IMR-90 (cell line): ENCODE measurements at regions not wholly inside any gene's neighbourhood (a gene's known extent, or its start where the extent isn't known, plus 50 kb on each side); places are given as distances from the start of the nearest gene placed in this dataset.

Experiments used
- ATAC-seq: fragments of 200-7000 bp; cut with Tn5 transposase; 2 replicates; pipeline ENCODE4 v1.9.1; 2020; ENCODE audit warnings: low read depth, mild to moderate bottlenecking, moderate library complexity
- BruUV-seq: library from RNA; stranded (reverse); fragments of 400-500 nt; replicated peaks from 2 replicates; lab custom pipeline; 2021; lab: Mats Ljungman, UMichigan
- CTCF ChIA-PET: fragments of 300-600 bp; formaldehyde crosslinking; extraction: SDS; loops from one replicate; lab custom pipeline; 2021; ENCODE audit warnings: antibody characterized with exemption; lab: Yijun Ruan, JAX
- POLR2A ChIA-PET: fragments of 300-600 bp; sonication (Branson Sonifier 250); formaldehyde crosslinking; loops from one replicate; lab custom pipeline; 2022; ENCODE audit warnings: antibody characterized with exemption; ENCODE audit not compliant: unreplicated experiment; lab: Charles Lee
- DNase-seq: peaks from one replicate; pipeline ENCODE4 v3.0.0; 2013
- H2AFZ ChIP-seq: replicated peaks from 2 replicates; pipeline ENCODE3; 2013; ENCODE audit warnings: low read length, mild to moderate bottlenecking; ENCODE audit not compliant: poor library complexity
- H2AK5ac ChIP-seq: 2 replicates; pipeline ENCODE4 v1.6.1; 2013; ENCODE audit warnings: low read depth, low read length, inconsistent platforms
- H2AK9ac ChIP-seq: replicated peaks from 2 replicates; pipeline ENCODE3; 2013; ENCODE audit warnings: mild to moderate bottlenecking, low read depth, low read length, moderate library complexity; ENCODE audit not compliant: poor library complexity
- H2BK120ac ChIP-seq: 2 replicates; pipeline ENCODE4 v1.6.1; 2013; ENCODE audit warnings: low read depth, low read length, inconsistent platforms
- H2BK15ac ChIP-seq: 3 replicates; pipeline ENCODE4 v1.6.1; 2013; ENCODE audit warnings: low read depth, low read length, inconsistent platforms
- H2BK20ac ChIP-seq: 2 replicates; pipeline ENCODE4 v1.6.1; 2013; ENCODE audit warnings: low read depth, mild to moderate bottlenecking, inconsistent platforms, low read length, moderate library complexity
- H2BK5ac ChIP-seq: 2 replicates; pipeline ENCODE4 v1.6.1; 2013; ENCODE audit warnings: mild to moderate bottlenecking, low read depth, low read length, inconsistent platforms; ENCODE audit not compliant: poor library complexity, severe bottlenecking
- H3K14ac ChIP-seq: replicated peaks from 2 replicates; pipeline ENCODE4 v1.6.1; 2013; ENCODE audit warnings: low read depth, low read length, inconsistent platforms
- H3K18ac ChIP-seq: 2 replicates; pipeline ENCODE4 v1.6.1; 2013; ENCODE audit warnings: low read depth, low read length, control low read depth
- H3K23ac ChIP-seq: 2 replicates; pipeline ENCODE4 v1.6.1; 2013; ENCODE audit warnings: low read depth, low read length, inconsistent platforms
- H3K27ac ChIP-seq: 2 replicates; pipeline ENCODE4 v1.5.1; 2013; ENCODE audit warnings: mild to moderate bottlenecking, control low read depth, low read length; ENCODE audit not compliant: insufficient read depth
- H3K27me3 ChIP-seq: 2 replicates; pipeline ENCODE4 v1.6.1; 2013; ENCODE audit warnings: low read length; ENCODE audit not compliant: control insufficient read depth, insufficient read depth
- H3K36me3 ChIP-seq: 2 replicates; pipeline ENCODE4 v1.6.1; 2013; ENCODE audit warnings: low read length, mixed read lengths; ENCODE audit not compliant: control insufficient read depth, insufficient read depth
- H3K4ac ChIP-seq: 2 replicates; pipeline ENCODE4 v1.6.1; 2013; ENCODE audit warnings: low read depth, low read length, inconsistent platforms
- H3K4me1 ChIP-seq: 2 replicates; pipeline ENCODE4 v1.6.1; 2013; ENCODE audit warnings: low read length, mixed read lengths; ENCODE audit not compliant: control insufficient read depth, insufficient read depth
- H3K4me2 ChIP-seq: 2 replicates; pipeline ENCODE4 v1.6.1; 2013; ENCODE audit warnings: low read depth, mild to moderate bottlenecking, control low read depth, low read length, moderate library complexity
- H3K4me3 ChIP-seq: 2 replicates; pipeline ENCODE4 v1.5.1; 2013; ENCODE audit warnings: low read depth, mild to moderate bottlenecking, control low read depth, low read length, moderate library complexity; ENCODE audit not compliant: insufficient read depth
- H3K56ac ChIP-seq: 2 replicates; pipeline ENCODE4 v1.6.1; 2013; ENCODE audit warnings: low read length, inconsistent platforms; ENCODE audit not compliant: insufficient read depth; ENCODE audit errors: extremely low read depth
- H3K79me1 ChIP-seq, 2 experiments: 2 replicates each; pipeline ENCODE4 v1.6.1; 2013; ENCODE audit warnings: low read length in 2 of 2, inconsistent platforms in 1 of 2, low read depth in 1 of 2
- H3K9ac ChIP-seq: 2 replicates; pipeline ENCODE4 v1.6.1; 2013; ENCODE audit warnings: low read depth, low read length, control low read depth
- H3K9me1 ChIP-seq: 2 replicates; pipeline ENCODE4 v1.6.1; 2013; ENCODE audit warnings: low read length, inconsistent platforms; ENCODE audit not compliant: insufficient read depth
- H3K9me3 ChIP-seq: 2 replicates; pipeline ENCODE4 v1.6.1; 2013; ENCODE audit warnings: low read length; ENCODE audit not compliant: control insufficient read depth, insufficient read depth
- H4K20me1 ChIP-seq: 2 replicates; pipeline ENCODE4 v1.6.1; 2013; ENCODE audit warnings: low read length, inconsistent platforms; ENCODE audit not compliant: insufficient read depth
- H4K5ac ChIP-seq: 2 replicates; pipeline ENCODE4 v1.6.1; 2013; ENCODE audit warnings: mild to moderate bottlenecking, low read depth, low read length, control low read depth
- H4K8ac ChIP-seq, 2 experiments: 2 replicates each; pipeline ENCODE4 v1.6.1; 2013; ENCODE audit warnings: low read depth in 2 of 2, low read length in 2 of 2, control low read depth in 1 of 2, inconsistent platforms in 1 of 2
- H4K91ac ChIP-seq: 2 replicates; pipeline ENCODE4 v1.6.1; 2013; ENCODE audit warnings: low read depth, low read length, inconsistent platforms; ENCODE audit not compliant: insufficient read depth
- BHLHE40 ChIP-seq: fragments of 150-350 bp; IDR thresholded peaks from 2 replicates; pipeline ENCODE4 v1.6.1; 2016; ENCODE audit warnings: mild to moderate bottlenecking, low read depth, low read length
- CEBPB ChIP-seq: IDR thresholded peaks from 2 replicates; pipeline ENCODE4 v1.6.1; 2012; ENCODE audit warnings: low read depth, low read length, improper control_type of control experiment
- CHD1 ChIP-seq: IDR thresholded peaks from 2 replicates; pipeline ENCODE4 v1.6.1; 2012; ENCODE audit warnings: low read depth, low read length, improper control_type of control experiment
- FOS ChIP-seq: fragments of 150-350 bp; IDR thresholded peaks from 2 replicates; pipeline ENCODE4 v1.6.1; 2016; ENCODE audit warnings: low read depth, low read length
- MAFK ChIP-seq: IDR thresholded peaks from 2 replicates; pipeline ENCODE4 v1.6.1; 2012; ENCODE audit warnings: low read depth, low read length, improper control_type of control experiment
- MAZ ChIP-seq: IDR thresholded peaks from 2 replicates; pipeline ENCODE4 v1.6.1; 2012; ENCODE audit warnings: low read depth, mild to moderate bottlenecking, low read length, improper control_type of control experiment, moderate library complexity, borderline replicate concordance
- MXI1 ChIP-seq: IDR thresholded peaks from 2 replicates; pipeline ENCODE4 v1.6.1; 2012; ENCODE audit warnings: low read depth, mild to moderate bottlenecking, low read length, moderate library complexity, borderline replicate concordance
- NFE2L2 ChIP-seq: fragments of 150-350 bp; IDR thresholded peaks from 2 replicates; pipeline ENCODE4 v1.6.1; 2016; ENCODE audit warnings: low read depth, mild to moderate bottlenecking, low read length
- POLR2A ChIP-seq: IDR thresholded peaks from 2 replicates; pipeline ENCODE4 v1.6.1; 2012; ENCODE audit warnings: mild to moderate bottlenecking, low read depth, low read length
- RAD21 ChIP-seq: IDR thresholded peaks from 2 replicates; pipeline ENCODE4 v1.6.1; 2012; ENCODE audit warnings: low read length, improper control_type of control experiment
- RCOR1 ChIP-seq: IDR thresholded peaks from 2 replicates; pipeline ENCODE4 v1.6.1; 2012; ENCODE audit warnings: mild to moderate bottlenecking, low read length, improper control_type of control experiment; ENCODE audit not compliant: insufficient replicate concordance
- RFX5 ChIP-seq: IDR thresholded peaks from 2 replicates; pipeline ENCODE4 v1.8.0; 2012; ENCODE audit warnings: low read depth, mild to moderate bottlenecking, low read length, moderate library complexity
- SMC3 ChIP-seq: fragments of 150-350 bp; IDR thresholded peaks from 2 replicates; pipeline ENCODE4 v1.6.1; 2016; ENCODE audit warnings: low read depth, mild to moderate bottlenecking, antibody characterized with exemption, low read length, moderate library complexity
- WGBS, 2 experiments: methylation state at CpG; one replicate each; pipeline versions ENCODE4 v1.1.5 to v1.1.7; 2013; ENCODE audit warnings: missing lambda C conversion rate in 2 of 2; ENCODE audit not compliant: insufficient read length in 1 of 2; ENCODE audit errors: extremely low coverage in 2 of 2; 5-methylcytosine and 5-hydroxymethylcytosine counted together
- dilution Hi-C: fragments of 300-500 bp; cut with HindIII; formaldehyde crosslinking; loops from one replicate; pipeline ENCODE4 v1.14.3; 2018; ENCODE audit warnings: low sequenced_read_pairs; ENCODE audit not compliant: unreplicated experiment
- in situ Hi-C: fragments of 300-500 bp; cut with MboI; formaldehyde crosslinking; loops from 3 replicates; pipeline ENCODE4 v1.14.3; 2019; ENCODE audit warnings: low sequenced_read_pairs, inconsistent platforms, mixed read lengths
- intact Hi-C: fragments of 100-400 bp; cut with micrococcal nuclease; formaldehyde crosslinking; loops from 2 replicates; pipeline ENCODE4 v1.10.0; 2022
- TF ChIP-seq, protein P1 (sequence below): fragments of 150-350 bp; IDR thresholded peaks from 2 replicates; pipeline ENCODE4 v1.6.1; 2016; ENCODE audit warnings: low read depth, mild to moderate bottlenecking, low read length, moderate library complexity, borderline replicate concordance
- TF ChIP-seq, protein P2 (sequence below): conservative IDR thresholded peaks from 2 replicates; pipeline ENCODE4 v1.5.1; 2012; ENCODE audit warnings: mild to moderate bottlenecking, low read depth, low read length, improper control_type of control experiment
- TF ChIP-seq, protein P3 (sequence below): fragments of 150-350 bp; IDR thresholded peaks from 2 replicates; pipeline ENCODE4 v1.6.1; 2017; ENCODE audit warnings: mild to moderate bottlenecking, antibody characterized with exemption, low read length, low read depth

DNA sequence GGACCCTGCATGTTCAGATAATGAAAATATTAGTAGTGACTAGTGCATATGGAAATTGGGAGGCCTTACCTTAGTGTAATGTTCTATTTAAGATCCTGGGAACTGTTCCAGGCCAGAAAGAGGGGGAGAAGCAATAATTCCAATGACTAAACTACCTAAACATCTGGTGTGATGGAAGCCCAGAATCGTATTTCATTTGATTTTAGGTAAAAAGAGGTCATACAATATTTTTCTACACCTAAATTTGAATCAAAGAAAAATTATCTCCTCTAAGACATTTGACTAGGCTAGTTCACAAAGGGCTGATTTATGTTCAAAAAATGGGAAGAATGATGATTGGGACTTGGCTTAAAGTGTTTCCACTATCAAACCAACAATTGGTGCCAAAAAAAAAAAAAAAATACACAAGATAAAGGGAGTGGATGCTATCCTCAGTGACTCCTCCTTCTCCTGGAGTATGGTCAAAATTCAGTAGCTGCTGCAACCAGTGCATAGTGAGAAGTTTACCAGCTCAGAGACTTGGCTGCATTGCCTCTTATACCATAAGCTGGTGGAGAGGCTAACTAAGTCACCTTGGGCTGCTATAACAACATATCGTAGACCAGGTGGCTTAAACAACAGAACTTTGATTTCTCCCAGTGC is 1038.3 kb upstream of the ACVR2A start:
- no peak overlapping the region for H2AFZ ChIP-seq
- no peaks in the 10 kb centered on the region for H3K4me1 ChIP-seq
- H3K27ac ChIP-seq = no peak overlapping the region
- no peak overlapping the region for H2BK20ac ChIP-seq
- dilution Hi-C loops = no loop called here
- BruUV-seq = no TSS peak
- no peaks in the 10 kb centered on the region; the same call in 1 of the 2 replicates for H3K9me3 ChIP-seq
- intact Hi-C loops = no loop called here
- no peak overlapping the region for H3K23ac ChIP-seq
- H3K18ac ChIP-seq = no peak overlapping the region
- ATAC-seq = no peak
- H4K91ac ChIP-seq = no peak overlapping the region
- H2AK5ac ChIP-seq = no peak overlapping the region
- no peak overlapping the region for H2BK120ac ChIP-seq
- no peaks in the 10 kb centered on the region for H3K9me1 ChIP-seq
- no peak overlapping the region for H2AK9ac ChIP-seq
- ChIA-PET CTCF (no interaction called here), POLR2A (no interaction called here)
- H3K79me1 ChIP-seq = no peaks in the 10 kb centered on the region
- H3K36me3 ChIP-seq = no peaks in the 10 kb centered on the region
- no peaks in the 10 kb centered on the region for H3K27me3 ChIP-seq
- no peak overlapping the region for H2BK15ac ChIP-seq
- H3K4me3 ChIP-seq = no peak overlapping the region
- no peak overlapping the region for H3K14ac ChIP-seq
- H4K5ac ChIP-seq = no peak overlapping the region
- H4K20me1 ChIP-seq = no peaks in the 10 kb centered on the region
- H3K56ac ChIP-seq = no peak overlapping the region
- WGBS, 2 experiments = no CpG with 5 or more reads among the region's 2 CpGs
- no peak overlapping the region for H3K4ac ChIP-seq
- in situ Hi-C loops = no loop called here
- H3K9ac ChIP-seq = no peak overlapping the region
- no peak for TF ChIP-seq NFE2L2
- no peak for TF ChIP-seq SMC3
- TF ChIP-seq BHLHE40 = no peak
- TF ChIP-seq RAD21 = no peak
- TF ChIP-seq MAFK = no peak
- TF ChIP-seq CHD1 = no peak
- TF ChIP-seq, protein P1, sequence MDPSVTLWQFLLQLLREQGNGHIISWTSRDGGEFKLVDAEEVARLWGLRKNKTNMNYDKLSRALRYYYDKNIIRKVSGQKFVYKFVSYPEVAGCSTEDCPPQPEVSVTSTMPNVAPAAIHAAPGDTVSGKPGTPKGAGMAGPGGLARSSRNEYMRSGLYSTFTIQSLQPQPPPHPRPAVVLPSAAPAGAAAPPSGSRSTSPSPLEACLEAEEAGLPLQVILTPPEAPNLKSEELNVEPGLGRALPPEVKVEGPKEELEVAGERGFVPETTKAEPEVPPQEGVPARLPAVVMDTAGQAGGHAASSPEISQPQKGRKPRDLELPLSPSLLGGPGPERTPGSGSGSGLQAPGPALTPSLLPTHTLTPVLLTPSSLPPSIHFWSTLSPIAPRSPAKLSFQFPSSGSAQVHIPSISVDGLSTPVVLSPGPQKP = no peak
- no peak for TF ChIP-seq POLR2A
- no peak for TF ChIP-seq CEBPB
- TF ChIP-seq, protein P2, sequence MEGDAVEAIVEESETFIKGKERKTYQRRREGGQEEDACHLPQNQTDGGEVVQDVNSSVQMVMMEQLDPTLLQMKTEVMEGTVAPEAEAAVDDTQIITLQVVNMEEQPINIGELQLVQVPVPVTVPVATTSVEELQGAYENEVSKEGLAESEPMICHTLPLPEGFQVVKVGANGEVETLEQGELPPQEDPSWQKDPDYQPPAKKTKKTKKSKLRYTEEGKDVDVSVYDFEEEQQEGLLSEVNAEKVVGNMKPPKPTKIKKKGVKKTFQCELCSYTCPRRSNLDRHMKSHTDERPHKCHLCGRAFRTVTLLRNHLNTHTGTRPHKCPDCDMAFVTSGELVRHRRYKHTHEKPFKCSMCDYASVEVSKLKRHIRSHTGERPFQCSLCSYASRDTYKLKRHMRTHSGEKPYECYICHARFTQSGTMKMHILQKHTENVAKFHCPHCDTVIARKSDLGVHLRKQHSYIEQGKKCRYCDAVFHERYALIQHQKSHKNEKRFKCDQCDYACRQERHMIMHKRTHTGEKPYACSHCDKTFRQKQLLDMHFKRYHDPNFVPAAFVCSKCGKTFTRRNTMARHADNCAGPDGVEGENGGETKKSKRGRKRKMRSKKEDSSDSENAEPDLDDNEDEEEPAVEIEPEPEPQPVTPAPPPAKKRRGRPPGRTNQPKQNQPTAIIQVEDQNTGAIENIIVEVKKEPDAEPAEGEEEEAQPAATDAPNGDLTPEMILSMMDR = no peak
- TF ChIP-seq RCOR1 = no peak
- TF ChIP-seq, protein P3, sequence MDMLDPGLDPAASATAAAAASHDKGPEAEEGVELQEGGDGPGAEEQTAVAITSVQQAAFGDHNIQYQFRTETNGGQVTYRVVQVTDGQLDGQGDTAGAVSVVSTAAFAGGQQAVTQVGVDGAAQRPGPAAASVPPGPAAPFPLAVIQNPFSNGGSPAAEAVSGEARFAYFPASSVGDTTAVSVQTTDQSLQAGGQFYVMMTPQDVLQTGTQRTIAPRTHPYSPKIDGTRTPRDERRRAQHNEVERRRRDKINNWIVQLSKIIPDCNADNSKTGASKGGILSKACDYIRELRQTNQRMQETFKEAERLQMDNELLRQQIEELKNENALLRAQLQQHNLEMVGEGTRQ = no peak
- no peak for TF ChIP-seq MAZ
- no peak for TF ChIP-seq RFX5
- TF ChIP-seq MXI1 = no peak
- no peak for TF ChIP-seq FOS
- no peak overlapping the region for H3K4me2 ChIP-seq
- H4K8ac ChIP-seq = no peak overlapping the region
- no peak overlapping the region for H2BK5ac ChIP-seq
- DNase-seq = peak; percentile 4
